ENCODE measurements at regions not wholly inside any gene's neighbourhood (a gene's known extent, or its start where the extent isn't known, plus 50 kb on each side); places are given as distances from the start of the nearest gene placed in this dataset.

DNA sequence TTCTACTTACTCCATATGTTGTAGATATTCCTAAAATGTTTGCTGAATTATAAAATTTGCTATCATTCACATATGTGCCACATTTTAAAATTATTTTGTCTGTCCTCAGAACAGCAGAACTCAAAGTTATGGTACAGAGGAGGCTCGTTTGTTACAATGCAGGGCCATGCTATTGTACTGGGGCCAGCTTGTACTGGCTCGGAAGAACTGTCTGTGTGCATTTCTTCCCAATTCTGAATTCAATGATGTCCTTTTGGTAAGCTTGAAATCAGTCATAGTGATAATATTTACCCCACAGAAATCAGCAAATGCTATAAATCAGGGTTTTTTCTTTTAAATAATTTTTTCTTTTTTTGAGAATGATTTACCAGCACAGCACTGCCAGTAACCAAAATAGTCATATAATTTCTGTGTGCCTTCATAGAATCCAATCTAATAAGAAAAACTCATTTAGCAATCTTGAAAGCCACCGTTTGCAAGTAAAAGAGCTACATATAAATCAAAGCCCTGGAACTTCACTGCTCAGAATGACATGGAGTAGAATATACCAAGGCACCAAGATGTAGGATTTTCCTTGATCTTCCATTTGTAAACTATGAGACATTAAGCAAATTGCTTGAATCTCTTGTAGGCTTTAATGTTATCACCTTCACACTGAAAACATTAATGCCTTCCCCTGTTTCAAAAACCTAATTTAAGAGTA, 90.7 kb upstream of the EPHA4 start:
- no TSS peak for BruUV-seq (replicated peaks)
- no peak for DNase-seq
- H3K36me3 ChIP-seq (ENCODE audit: control insufficient read depth, insufficient read depth, low read length), result no peaks in the 10 kb centered on the region
- ChIA-PET CTCF (no interaction called here), POLR2A (no interaction called here)
- peaks cover 19% of the 10 kb centered on the region for H3K9me3 Mint-ChIP-seq (ENCODE audit: unreplicated experiment)
- no peaks in the 10 kb centered on the region for H3K27me3 Mint-ChIP-seq (ENCODE audit: insufficient read depth, unreplicated experiment)
- H3K4me1 ChIP-seq, result peaks cover 5% of the 10 kb centered on the region
- H3K27ac Mint-ChIP-seq (ENCODE audit: unreplicated experiment), result no peak overlapping the region
- H3K9me3 ChIP-seq, result peaks cover 7% of the 10 kb centered on the region; the same call in 1 of the 2 replicates
- no peaks in the 10 kb centered on the region for H3K27me3 ChIP-seq (replicated peaks; ENCODE audit: control insufficient read depth, insufficient read depth, low read length)
- TF ChIP-seq CTCF (IDR thresholded peaks at IDR 0.05; ENCODE audit: insufficient read depth in 1 of 2, low read depth in 1 of 2, low read length in 1 of 2, severe bottlenecking in 1 of 2, unreplicated experiment in 1 of 2), result no peak
- intact Hi-C loops (cut with micrococcal nuclease; ENCODE audit: unreplicated experiment), result no loop called here
- no peak overlapping the region for H3K4me3 Mint-ChIP-seq (ENCODE audit: unreplicated experiment)
- H3K4me3 ChIP-seq (ENCODE audit: low read depth, low read length), result no peak overlapping the region
- H3K36me3 Mint-ChIP-seq (ENCODE audit: insufficient read depth, unreplicated experiment), result no peaks in the 10 kb centered on the region
- peaks cover 7% of the 10 kb centered on the region for H3K4me1 Mint-ChIP-seq (ENCODE audit: low read depth, unreplicated experiment)

DNA sequence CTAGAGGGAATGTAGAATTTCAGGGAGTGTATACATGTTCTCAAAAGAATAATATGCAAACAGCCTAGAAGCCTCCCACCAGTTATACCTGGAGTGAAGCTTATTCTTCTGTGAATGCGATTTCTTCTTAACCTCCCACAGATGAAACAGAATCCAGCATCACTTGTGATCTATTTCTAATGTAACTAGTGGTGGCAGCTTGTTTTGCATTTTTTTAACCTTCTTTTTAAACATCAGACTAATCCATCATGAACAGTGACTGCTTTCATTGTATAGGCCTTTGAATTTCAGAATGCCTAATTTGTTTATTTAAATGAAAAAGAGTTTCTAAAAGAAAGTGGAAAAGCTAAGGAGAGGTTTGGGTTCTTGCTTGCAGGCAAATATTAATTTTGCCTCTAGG, 85.7 kb upstream of the EPHA4 start:
- peaks cover 9% of the 10 kb centered on the region for H3K9me3 Mint-ChIP-seq (ENCODE audit: unreplicated experiment)
- BruUV-seq (replicated peaks), result no TSS peak
- intact Hi-C loops (cut with micrococcal nuclease; ENCODE audit: unreplicated experiment), result no loop called here
- no peak overlapping the region for H3K4me3 Mint-ChIP-seq (ENCODE audit: unreplicated experiment)
- H3K36me3 ChIP-seq (ENCODE audit: control insufficient read depth, insufficient read depth, low read length), result no peaks in the 10 kb centered on the region
- no peak overlapping the region for H3K27ac Mint-ChIP-seq (ENCODE audit: unreplicated experiment)
- H3K4me3 ChIP-seq (ENCODE audit: low read depth, low read length), result no peak overlapping the region
- ChIA-PET CTCF (no interaction called here), POLR2A (no interaction called here)
- TF ChIP-seq CTCF (IDR thresholded peaks at IDR 0.05; ENCODE audit: insufficient read depth in 1 of 2, low read depth in 1 of 2, low read length in 1 of 2, severe bottlenecking in 1 of 2, unreplicated experiment in 1 of 2), result no peak
- H3K36me3 Mint-ChIP-seq (ENCODE audit: insufficient read depth, unreplicated experiment), result no peaks in the 10 kb centered on the region
- no peaks in the 10 kb centered on the region for H3K4me1 ChIP-seq
- no peaks in the 10 kb centered on the region for H3K27me3 ChIP-seq (replicated peaks; ENCODE audit: control insufficient read depth, insufficient read depth, low read length)
- H3K9me3 ChIP-seq, result no peaks in the 10 kb centered on the region
- no peaks in the 10 kb centered on the region for H3K4me1 Mint-ChIP-seq (ENCODE audit: low read depth, unreplicated experiment)
- H3K27me3 Mint-ChIP-seq (ENCODE audit: insufficient read depth, unreplicated experiment), result no peaks in the 10 kb centered on the region
- no peak for DNase-seq

- no peaks in the 10 kb centered on the region for H3K4me1 ChIP-seq
- H3K4me3 ChIP-seq (ENCODE audit: low read depth, low read length), result no peak overlapping the region
- Mint-ChIP-seq H3K9me3 (ENCODE audit: unreplicated experiment) (peaks cover 9% of the 10 kb centered on the region), H3K27me3 (ENCODE audit: insufficient read depth, unreplicated experiment) (no peaks in the 10 kb centered on the region), H3K36me3 (ENCODE audit: insufficient read depth, unreplicated experiment) (no peaks in the 10 kb centered on the region), H3K4me3 (ENCODE audit: unreplicated experiment) (no peak overlapping the region), H3K27ac (ENCODE audit: unreplicated experiment) (no peak overlapping the region), H3K4me1 (ENCODE audit: low read depth, unreplicated experiment) (no peaks in the 10 kb centered on the region)
- DNase-seq, result no peak
- ChIA-PET POLR2A (no interaction called here), CTCF (no interaction called here)
- no peaks in the 10 kb centered on the region for H3K36me3 ChIP-seq (ENCODE audit: control insufficient read depth, insufficient read depth, low read length)
- no peaks in the 10 kb centered on the region for H3K27me3 ChIP-seq (replicated peaks; ENCODE audit: control insufficient read depth, insufficient read depth, low read length)
- no peak for TF ChIP-seq CTCF (IDR thresholded peaks at IDR 0.05; ENCODE audit: insufficient read depth in 1 of 2, low read depth in 1 of 2, low read length in 1 of 2, severe bottlenecking in 1 of 2, unreplicated experiment in 1 of 2)
- intact Hi-C loops (cut with micrococcal nuclease; ENCODE audit: unreplicated experiment), result no loop called here
- no peaks in the 10 kb centered on the region for H3K9me3 ChIP-seq
- BruUV-seq (replicated peaks), result no TSS peak
Measured at GRCh38 chr2:221655300-221655699, 83.2 kb upstream of the EPHA4 start.
